DOHH2 (cell line): ENCODE measurements at regions not wholly inside any gene's neighbourhood (a gene's known extent, or its start where the extent isn't known, plus 50 kb on each side); places are given as distances from the start of the nearest gene placed in this dataset.

Experiments
- EZH2phosphoT487 ChIP-seq: fragments of 200-600 bp; sonication (generic); IDR thresholded peaks from 2 replicates; pipeline ENCODE4 v1.6.1; 2017; ENCODE audit warnings: borderline replicate concordance, mild to moderate bottlenecking, antibody characterized with exemption, low read length, moderate library complexity, mixed read lengths
- TF ChIP-seq, protein P1 (sequence below): fragments of 200-600 bp; sonication (generic); IDR thresholded peaks from one replicate; pipeline ENCODE4 v1.5.1; 2014; ENCODE audit warnings: antibody characterized with exemption, mild to moderate bottlenecking, low read depth, low read length; ENCODE audit not compliant: poor library complexity, severe bottlenecking

DNA sequence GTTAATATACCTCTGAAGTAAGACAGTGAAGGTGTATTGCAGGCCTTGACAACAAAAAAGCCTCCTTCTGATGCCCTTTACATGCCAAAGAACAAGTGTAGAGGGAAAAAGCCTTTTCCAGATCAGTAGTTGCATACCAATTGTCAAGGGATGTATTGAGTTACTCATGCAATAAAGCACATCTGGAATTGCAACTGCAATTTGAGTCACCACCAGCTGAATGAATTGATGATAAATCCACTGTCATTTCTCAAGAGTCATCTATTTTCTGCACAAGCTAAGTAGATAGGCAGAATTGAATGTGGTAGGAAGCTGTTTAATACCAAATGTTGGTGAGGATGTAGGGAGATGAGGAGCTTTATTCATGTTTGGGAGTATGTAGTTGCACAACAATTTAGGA, 325.9 kb upstream of the SMIM30 start:
- TF ChIP-seq, protein P1, sequence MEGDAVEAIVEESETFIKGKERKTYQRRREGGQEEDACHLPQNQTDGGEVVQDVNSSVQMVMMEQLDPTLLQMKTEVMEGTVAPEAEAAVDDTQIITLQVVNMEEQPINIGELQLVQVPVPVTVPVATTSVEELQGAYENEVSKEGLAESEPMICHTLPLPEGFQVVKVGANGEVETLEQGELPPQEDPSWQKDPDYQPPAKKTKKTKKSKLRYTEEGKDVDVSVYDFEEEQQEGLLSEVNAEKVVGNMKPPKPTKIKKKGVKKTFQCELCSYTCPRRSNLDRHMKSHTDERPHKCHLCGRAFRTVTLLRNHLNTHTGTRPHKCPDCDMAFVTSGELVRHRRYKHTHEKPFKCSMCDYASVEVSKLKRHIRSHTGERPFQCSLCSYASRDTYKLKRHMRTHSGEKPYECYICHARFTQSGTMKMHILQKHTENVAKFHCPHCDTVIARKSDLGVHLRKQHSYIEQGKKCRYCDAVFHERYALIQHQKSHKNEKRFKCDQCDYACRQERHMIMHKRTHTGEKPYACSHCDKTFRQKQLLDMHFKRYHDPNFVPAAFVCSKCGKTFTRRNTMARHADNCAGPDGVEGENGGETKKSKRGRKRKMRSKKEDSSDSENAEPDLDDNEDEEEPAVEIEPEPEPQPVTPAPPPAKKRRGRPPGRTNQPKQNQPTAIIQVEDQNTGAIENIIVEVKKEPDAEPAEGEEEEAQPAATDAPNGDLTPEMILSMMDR: no peak
- TF ChIP-seq EZH2phosphoT487: no peak
